ENCODE measurements at regions not wholly inside any gene's neighbourhood (a gene's known extent, or its start where the extent isn't known, plus 50 kb on each side); places are given as distances from the start of the nearest gene placed in this dataset.

GRCh38 chr2:133806564-133806963, 238.3 kb upstream of the NCKAP5 start:
- DNase-seq (ENCODE audit: insufficient read length, low spot score), result no peak
- no peak for FAIRE-seq

GRCh38 chr2:133809485-133809884, 241.2 kb upstream of the NCKAP5 start:
- no peak for FAIRE-seq
- no peak for DNase-seq (ENCODE audit: insufficient read length, low spot score)

GRCh38 chr2:133810559-133810958, 242.3 kb upstream of the NCKAP5 start:
- no peak for FAIRE-seq
- DNase-seq (ENCODE audit: insufficient read length, low spot score), result no peak

DNA sequence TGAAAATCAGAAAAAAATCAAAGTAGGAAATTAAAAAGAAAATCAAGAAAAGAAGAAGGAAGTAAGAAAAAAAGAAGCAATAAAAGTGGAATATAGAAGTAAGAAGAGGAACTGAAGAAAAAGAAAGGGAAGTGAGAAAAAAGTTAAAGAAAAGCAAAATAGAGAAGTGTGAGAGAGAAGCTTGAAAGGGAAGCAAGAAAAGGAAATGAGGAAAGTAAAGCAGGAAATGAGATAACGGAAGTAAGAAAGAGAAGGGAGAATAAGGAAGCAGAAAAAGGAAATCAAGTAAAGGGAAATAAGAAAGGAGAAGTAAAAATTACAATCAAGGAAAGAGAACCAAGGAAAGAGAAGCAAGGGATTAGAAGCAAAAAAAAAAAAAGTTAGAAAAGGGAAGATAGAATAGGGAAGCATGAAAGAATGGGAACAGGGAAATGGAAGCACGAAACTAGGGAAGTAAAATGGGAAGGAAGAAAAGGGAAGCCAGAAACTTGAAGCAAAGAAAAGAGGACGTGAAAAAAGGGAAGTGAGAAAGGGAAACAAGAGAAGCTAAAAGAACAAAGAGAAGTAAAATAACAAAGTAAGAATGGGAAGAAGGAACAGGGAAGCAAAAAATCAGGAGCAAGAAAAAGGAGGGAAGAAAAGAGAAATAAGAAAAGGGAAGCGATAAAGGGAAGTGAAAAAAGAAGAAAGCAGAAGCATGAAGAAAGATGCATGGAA, 243.3 kb upstream of the NCKAP5 start:
- FAIRE-seq (no peak), DNase-seq (ENCODE audit: insufficient read length, low spot score) (no peak)

DNA sequence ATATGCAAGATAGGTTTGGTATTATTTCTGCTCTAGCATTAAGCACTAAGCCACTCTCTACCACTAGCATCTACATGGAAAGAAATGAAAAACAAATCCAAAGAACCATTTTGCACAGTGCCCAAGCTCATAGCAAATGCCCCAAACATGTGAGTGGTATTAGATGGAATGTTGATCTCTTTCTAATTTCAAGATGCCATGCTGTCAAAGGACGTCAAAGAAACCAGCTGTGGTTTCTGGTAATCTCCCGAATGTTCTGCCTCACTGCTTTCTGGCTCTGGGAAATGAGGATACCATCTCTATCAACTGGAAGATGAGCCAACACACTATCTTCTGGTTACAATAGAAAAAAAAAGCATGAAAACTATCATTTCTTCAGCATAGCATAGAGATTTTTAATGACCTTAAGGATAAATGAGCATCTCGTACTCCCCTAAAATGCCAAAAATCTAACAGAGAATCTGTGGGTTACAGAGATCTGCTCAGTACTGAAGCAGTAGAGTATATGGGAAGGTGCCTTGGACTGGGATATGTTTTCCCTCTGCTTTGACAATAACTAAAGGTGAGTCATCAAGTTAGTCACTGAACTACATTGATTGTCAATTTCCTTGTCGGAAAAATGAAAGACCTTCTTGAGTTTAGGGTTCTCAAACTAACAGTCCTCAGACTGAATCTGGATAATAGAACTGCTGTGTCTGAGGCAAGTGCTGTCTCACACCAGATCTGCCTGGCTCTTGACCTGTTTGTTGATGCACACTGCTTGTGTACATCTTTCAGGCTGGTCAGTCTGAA, 244.8 kb upstream of the NCKAP5 start:
- FAIRE-seq (no peak), DNase-seq (ENCODE audit: insufficient read length, low spot score) (no peak)

GRCh38 chr2:133814890-133815289, 246.6 kb upstream of the NCKAP5 start:
- DNase-seq (ENCODE audit: insufficient read length, low spot score) (no peak), FAIRE-seq (no peak)

GRCh38 chr2:133816037-133816436, 247.8 kb upstream of the NCKAP5 start:
- no peak for FAIRE-seq
- DNase-seq (ENCODE audit: insufficient read length, low spot score), result no peak

DNA sequence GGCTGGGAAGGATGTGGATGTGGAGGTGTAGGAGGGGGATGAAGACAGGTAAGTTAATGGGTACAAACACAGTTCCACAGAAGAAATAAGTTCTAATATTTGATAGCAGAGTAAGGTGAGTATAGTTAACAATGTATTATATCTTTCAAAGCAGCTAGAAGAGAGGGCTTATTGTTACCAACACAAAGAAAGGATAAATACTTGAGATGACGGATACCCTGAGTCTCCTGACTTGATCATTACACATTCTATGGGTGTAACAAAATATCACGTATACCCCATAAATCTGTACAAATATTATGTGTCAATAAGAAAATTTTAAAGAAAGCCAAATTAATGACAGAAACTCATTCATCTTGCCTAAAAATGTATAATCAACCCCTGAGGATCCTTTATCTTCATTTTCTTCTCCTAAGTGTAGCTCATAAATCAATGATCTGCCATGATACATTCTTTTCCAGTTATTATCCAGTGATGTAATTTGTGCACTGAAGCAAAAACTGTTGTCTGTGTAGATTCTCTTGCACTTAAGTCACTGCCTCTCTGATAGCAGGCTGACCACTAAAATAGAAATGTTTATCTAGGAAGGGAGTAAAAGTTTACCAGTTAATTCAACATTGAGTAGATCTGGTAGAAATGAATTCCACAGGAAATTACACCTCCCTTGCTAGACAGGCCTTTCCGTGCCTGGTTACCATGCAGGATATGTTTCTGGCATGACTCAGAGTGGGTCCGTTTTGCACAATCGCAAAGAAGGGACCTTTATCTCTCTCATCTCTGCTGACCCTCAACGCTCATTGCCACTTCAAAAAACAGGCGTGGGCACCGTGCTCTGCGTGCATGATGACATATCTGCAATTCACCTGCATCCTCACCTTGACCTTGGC, 249.7 kb upstream of the NCKAP5 start:
- no peak for FAIRE-seq
- no peak for DNase-seq (ENCODE audit: insufficient read length, low spot score)

DNA sequence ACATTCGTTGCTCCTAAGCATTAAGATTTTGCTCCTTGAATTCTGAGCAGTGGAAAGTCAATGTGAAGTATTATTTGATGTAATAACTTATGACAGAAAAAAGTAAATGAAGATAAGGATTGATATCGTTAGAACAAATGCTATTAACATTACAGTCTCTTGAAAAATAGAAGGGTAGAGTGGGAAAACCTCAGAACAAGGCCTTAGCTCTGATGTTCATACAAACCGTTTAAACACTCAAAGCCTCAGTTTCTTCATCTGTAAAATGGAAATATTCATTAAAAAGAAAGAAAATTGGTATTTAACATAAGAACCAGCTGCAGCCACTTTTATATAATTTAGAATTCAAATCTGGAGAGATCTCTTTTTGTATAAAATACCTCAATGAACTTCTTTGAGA, 250.4 kb upstream of the NCKAP5 start:
- no peak for FAIRE-seq

GRCh38 chr2:133819906-133820305, 251.6 kb upstream of the NCKAP5 start:
- DNase-seq (ENCODE audit: insufficient read length, low spot score) (no peak), FAIRE-seq (no peak)

More for the DNA sequence above, 250.4 kb upstream of the NCKAP5 start:
- DNase-seq (ENCODE audit: insufficient read length, low spot score), result no peak

DNA sequence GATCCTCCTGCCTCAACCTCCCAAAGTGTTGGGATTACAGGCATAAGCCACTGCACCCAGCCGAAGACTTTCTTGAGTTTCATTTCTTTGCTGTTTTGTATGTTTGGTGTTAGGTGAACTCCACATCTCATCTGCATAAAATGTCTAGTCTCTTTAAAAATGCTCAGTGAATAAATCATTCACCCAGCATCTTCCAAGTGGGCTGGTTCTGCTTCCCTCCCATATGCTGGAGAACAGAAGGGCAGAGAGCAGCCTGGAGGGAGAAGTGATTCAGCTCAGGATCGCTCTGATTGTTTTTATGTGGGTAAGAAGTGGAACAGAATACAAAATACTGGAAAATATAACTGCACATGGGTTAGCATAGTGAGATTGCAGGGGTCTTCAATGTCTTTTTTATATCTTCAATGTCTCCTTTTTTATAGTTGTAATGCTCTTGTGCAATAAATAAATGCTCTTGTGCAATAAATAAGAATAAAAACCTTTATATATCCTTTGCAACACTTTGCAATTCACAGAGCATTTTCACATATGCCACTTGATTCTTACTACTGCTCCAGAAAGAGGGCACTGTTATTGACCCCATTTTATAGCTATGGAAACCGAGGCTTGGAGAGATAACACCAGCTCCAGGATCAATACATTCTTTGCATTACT, 253.0 kb upstream of the NCKAP5 start:
- FAIRE-seq (no peak), DNase-seq (ENCODE audit: insufficient read length, low spot score) (no peak)

DNA sequence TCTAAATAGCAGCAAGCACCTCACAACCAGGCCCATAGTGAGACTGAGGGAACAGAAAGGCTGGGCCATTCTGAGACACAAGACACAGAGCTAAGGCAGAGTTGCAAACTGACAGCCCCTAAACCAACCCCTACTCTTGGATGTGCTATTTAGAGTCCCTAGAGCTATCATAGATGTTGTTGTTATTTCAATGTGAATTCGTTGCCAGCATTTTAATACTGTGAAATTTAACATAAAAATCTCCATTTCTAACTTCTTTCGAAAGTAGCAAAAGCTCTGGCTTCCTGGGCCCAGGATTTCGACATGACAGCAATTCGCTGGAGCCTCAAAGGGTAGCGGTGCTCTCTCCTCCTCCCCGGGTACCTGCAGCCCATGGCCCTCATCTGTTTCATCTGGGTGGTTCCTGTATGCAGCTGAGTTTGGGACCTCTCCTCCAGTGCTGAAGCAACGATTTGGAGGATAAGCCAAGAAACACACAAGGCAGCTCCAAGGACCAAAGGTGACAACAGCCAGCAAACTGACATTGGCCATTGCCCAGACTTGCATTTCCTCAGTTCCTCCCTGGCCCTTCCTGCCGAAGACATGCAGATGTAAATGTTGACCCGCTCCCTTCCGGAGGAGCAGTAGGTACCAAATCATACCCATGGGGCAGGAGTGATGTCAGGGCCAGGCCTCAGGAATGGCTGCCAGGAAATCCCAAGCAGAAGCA, 254.4 kb upstream of the NCKAP5 start:
- no peak for FAIRE-seq
- no peak for DNase-seq (ENCODE audit: insufficient read length, low spot score)

DNA sequence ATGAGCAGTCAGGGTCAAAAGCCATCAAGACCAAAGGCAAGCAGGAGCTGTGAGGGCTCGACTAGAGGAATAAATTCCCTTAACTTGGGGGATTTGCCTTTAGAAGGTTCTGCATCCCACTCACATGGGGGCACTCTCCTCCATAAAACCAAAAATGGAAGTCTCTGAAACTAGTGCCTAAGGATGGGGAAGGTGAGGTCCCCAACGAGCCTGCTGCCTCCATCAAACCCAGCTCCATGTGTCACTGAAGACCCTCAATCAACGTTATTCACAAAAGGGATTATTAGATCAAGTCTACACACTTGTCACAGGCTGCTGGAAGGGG, 254.9 kb upstream of the NCKAP5 start:
- no peak for DNase-seq (ENCODE audit: insufficient read length, low spot score)
- no peak for FAIRE-seq

DNA sequence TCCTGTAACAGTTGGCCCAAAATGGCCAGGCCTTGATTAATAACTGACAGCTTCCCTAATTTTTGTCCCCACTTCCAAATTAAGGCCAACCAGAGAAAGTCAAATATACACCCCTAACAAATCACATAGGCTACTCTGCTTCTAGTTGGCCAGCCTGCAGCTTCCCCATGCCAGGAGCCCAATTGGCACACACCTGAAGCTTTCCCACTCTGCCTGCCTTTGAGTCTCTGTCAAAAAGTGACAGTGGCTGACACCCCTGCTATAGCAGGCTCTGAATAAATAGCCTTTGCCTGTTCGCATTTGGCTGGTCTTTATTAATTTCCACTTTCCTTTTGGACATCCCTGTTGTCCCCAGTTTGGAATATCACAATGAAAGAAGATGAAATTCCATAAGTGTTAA, 256.6 kb upstream of the NCKAP5 start:
- FAIRE-seq (no peak), DNase-seq (ENCODE audit: insufficient read length, low spot score) (no peak)

GRCh38 chr2:133825778-133826177, 257.5 kb upstream of the NCKAP5 start:
- FAIRE-seq (peak; percentile 14), DNase-seq (ENCODE audit: insufficient read length, low spot score) (no peak)

DNA sequence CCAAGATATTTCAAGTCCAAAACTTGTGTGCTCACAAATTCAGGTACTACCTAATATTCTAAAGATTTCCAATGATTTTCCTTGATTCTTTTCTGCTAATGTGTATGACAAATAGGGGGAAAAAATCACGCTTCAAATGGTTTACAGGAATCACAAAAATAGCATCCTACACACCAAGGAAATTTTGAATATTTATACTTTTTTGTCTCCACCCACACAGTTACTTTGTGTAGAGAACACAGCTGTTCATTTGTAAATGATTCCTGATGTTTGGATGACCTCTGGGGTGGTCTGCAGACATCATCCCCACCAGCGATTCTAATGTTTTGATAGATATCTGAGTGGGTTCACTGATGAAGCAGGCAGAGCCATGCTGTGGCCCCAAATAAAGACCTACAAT, 260.6 kb upstream of the NCKAP5 start:
- no peak for FAIRE-seq

GRCh38 chr2:133829450-133830020, 261.3 kb upstream of the NCKAP5 start:
- no peak for FAIRE-seq
- no peak for DNase-seq (ENCODE audit: insufficient read length, low spot score)

More for the DNA sequence above, 260.6 kb upstream of the NCKAP5 start:
- no peak for DNase-seq (ENCODE audit: insufficient read length, low spot score)

GRCh38 chr2:133833746-133834145, 265.5 kb upstream of the NCKAP5 start:
- no peak for FAIRE-seq
- DNase-seq (ENCODE audit: insufficient read length, low spot score), result no peak

DNA sequence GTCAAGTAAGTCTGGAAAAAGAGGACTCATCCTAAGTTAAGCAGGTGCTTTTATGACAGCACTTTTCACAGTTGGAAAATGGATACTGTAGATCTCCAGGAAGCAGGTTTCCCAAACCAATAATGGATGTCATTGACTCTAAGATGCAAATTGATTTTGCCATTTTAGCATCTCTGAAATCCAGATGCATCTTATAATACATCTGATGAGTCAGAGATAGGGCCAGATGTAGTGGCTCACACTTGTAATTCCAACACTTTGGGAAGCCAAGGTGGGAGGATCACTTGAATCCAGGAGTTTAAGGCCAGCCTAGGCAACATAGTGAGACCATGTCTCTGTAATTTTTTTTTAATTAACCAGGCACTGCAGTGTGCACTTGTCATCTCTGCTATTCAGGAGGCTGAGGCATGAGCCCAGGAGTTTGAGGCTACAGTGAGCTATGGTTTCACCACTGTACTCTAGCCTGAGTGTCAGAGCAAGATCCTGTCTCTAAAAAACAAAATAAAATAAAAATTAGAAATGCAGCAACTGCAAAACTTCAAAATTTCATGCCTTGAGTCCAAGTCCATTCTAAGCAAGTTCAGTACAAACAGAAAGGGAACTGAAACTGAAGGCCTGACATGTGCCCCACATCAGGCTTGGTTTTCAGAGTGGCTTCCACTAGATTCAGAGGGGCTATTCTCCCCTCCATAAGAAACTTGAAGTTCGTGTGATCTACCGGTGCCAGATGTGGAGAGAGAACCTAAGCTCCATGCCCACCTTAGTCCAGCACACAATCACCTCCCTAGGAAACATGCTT, 267.8 kb upstream of the NCKAP5 start:
- DNase-seq (ENCODE audit: insufficient read length, low spot score) (no peak), FAIRE-seq (no peak)

Data from GM19239 (cell line).